Stimulated activated CD4-positive, alpha-beta T cell treated with anti-CD3 and anti-CD28 coated beads, Interleukin-15, amount 100 ng/mL, for 24 hours (primary cell): ENCODE measurements at regions not wholly inside any gene's neighbourhood (a gene's known extent, or its start where the extent isn't known, plus 50 kb on each side); places are given as distances from the start of the nearest gene placed in this dataset.
"Not testable (repeated sequence)": the region's sequence is repeated elsewhere in the genome, so short reads cannot be mapped to it uniquely, and the experiment has no call there.

Experiments used
- DNase-seq: peaks from one replicate; pipeline ENCODE4 v3.0.0-alpha.2; 2020

DNA sequence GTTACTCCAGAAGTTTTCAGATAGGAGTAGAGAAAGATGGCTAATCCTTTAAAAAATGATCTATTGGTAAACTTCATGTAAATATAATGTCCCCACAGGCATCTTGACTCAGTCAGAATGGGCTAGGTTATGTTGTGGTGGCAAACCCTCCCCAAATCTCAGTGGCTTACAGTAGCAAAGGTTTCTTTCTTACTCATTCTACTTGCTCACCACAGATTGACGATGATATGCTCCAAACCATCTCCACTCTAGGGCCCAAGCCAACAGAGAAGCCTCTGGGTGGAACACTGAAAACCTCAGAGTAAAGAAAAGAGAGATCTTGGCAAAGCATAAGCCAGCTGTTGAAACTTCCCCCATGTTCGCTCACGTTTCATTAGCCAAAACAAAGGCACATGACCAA, 146.4 kb downstream of the EMP1 start:
- peak; percentile 46 for DNase-seq

DNA sequence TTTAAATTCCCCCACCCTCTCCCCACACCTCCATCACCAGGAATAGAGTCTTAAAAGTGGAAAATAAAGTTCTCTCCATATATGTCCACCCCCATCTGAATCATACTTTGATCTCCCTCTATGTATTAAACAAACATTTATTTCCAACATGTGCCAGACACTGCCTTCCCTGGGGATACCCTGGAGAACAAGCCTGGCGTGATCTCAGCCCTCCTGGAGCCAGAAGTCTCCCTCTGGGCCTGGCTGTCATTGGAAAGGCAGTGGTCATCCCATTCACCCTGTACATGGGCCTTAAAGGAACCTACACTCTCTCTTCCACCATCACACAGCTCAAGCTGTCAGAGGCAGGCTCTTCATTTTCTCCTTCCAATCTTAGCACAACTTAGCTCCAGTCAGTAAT, 143.6 kb downstream of the EMP1 start:
- DNase-seq = no peak

DNA sequence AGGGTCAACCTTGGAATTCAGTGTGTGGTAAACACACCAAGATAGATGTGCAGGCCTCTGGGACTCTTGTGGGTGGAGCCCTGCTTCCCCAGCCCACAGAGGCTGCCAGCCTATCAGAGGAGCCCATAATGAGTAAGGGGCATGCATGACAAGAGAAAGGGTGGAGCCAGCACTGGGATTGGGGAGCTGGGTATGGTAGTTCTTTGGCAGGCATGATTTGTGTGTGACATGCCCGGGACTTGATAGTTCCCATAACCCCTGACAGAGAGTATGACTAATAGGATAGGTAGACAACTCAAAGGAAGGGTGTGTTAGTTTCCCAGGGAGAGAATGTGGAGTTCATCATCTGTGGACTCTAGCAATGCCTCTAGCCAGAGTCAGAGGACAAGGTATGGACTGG, 143.0 kb downstream of the EMP1 start:
- DNase-seq = no peak

DNA sequence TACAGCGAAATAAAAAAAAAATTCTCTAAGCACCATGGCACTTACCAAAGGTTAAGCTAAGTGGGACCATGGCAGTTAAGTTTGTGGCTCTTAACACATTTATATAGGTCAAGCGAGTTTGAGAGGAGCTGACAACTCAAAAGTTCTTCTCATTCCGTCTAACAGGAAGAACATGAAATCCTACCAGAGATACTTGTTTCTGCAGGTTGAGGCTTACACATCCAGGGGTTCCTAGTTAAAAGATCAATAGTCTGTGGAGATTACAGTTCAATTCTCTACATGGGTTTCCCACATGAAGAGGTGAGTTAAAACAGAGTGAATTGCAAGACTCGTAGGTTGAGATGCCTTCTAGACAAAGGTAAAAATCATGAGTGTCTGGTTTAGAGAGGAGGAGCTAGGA, 142.6 kb downstream of the EMP1 start:
- DNase-seq = no peak

DNA sequence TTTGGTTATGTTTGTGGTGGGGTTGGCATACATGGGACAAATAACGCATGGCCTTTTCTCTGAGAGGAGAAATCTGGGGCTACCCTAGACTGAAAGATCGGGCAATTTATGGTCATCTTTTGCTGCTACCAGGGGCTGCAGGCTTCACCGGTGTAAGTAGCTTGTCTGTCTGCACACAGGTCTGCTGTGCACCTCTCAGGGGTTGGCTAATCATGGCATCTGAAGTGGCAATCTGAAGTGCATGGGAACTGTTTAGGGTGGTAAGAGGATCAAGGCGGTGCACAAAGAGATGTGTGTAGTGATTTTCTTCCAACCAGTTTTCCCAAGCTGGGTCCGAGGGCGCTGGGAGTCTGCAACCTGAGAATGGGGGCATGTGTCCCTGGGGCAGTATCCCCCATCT, 141.3 kb downstream of the EMP1 start:
- DNase-seq = no peak

DNA sequence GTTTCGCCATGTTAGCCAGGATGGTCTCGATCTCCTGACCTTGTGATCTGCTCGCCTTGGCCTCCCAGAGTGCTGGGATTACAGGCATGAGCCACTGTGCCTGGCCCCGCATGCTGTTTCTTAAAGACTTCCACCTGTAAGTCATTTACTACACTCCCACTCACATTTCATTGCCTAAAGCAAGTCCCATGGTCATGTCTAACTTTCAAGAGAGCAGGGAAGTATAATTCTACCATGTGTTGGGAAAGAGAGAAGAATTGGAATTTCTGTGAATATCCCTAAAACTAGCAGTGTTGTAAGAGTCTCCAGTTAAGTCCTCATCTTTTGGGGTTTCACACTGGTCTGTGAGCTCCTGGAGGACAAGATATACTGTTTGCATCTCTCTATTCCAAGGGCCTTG, 139.7 kb downstream of the EMP1 start:
- DNase-seq = no peak

DNA sequence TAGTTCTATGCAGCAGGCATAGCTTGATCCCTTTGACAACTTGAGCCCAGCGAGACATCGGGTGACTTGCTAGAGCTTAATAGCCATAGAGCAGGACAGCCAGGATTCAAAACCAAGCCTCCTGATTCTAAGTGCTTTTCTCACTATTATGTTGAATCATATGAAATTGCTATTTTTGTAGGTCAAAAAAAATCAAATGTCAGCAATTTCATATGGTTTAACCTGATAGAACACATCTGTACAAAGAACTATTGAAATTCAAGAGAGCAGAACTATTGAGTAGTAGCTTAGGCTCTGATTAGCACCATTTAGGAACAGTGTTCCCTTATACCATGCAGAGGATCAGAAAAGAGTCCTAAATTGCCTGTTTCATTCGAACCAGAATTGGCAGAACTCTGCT, 132.0 kb downstream of the EMP1 start:
- DNase-seq = no peak

DNA sequence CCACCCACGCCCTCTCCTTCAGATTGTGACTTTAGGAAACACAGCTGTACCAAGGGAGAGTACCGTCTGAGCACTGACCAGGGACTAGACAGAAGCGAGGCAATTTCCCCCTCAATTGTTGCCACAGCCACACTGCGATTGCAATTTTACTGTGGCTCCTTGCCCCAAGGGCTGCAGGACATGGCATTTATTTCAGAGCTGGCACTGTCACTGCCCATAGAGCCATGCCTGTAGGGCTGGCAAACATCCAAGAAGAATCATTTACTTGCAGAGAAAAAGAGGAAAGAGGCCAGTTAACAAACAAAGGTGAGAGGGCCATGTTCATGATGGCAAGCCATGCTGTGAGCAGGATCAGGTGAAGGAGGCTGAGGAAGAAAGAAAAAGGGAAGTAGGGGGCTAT, 129.6 kb downstream of the EMP1 start:
- no peak for DNase-seq

DNA sequence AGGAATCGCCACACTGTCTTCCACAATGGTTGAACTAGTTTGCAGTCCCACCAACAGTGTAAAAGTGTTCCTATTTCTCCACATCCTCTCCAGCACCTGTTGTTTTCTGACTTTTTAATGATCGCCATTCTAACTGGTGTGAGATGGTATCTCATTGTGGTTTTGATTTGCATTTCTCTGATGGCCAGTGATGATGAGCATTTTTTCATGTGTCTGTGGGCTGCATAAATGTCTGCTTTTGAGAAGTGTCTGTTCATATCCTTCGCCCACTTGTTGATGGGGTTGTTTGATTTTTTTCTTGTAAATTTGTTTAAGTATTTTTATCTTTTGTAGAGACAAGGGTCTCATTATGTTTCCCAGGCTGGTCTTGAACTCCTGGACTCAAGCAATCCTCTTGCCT, 128.5 kb downstream of the EMP1 start:
- not testable (repeated sequence) for DNase-seq

DNA sequence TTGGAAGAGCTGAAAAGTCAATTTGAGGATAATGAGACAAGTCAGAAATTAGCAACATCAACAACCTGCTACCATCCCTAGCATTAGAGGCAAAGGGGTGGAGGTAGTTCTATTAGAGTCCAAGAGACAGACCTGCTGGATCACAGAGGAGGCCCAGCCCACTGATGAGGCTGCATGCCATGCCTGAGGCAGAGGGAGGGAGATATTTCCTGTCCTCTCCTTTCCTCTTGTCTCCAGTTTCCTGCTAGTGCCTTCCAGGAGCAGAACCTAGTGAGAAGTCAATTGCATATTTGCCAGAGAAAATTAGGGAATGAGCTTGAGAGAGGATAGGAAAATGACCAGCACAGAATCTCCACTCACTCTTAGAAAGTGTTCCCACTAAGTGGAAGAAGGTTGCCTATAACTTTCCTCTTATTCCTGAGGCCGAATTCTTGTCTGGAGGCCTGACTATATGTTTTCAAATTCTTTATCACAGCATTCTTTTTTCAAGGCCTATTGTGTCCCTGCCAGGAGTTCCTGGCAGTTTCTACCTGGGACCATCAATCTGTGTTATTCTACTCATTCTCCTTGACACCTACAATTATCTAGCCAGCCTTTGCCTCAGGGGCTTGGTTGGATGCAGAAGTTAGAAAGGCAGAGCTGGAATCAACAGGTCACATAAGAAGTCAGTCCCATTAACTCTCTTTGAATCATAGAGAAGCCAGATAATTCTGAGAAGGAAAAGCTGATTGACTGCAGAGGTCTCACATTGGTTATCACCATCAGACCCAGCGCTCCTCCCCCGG, 121.9 kb downstream of the EMP1 start:
- no peak for DNase-seq

DNA sequence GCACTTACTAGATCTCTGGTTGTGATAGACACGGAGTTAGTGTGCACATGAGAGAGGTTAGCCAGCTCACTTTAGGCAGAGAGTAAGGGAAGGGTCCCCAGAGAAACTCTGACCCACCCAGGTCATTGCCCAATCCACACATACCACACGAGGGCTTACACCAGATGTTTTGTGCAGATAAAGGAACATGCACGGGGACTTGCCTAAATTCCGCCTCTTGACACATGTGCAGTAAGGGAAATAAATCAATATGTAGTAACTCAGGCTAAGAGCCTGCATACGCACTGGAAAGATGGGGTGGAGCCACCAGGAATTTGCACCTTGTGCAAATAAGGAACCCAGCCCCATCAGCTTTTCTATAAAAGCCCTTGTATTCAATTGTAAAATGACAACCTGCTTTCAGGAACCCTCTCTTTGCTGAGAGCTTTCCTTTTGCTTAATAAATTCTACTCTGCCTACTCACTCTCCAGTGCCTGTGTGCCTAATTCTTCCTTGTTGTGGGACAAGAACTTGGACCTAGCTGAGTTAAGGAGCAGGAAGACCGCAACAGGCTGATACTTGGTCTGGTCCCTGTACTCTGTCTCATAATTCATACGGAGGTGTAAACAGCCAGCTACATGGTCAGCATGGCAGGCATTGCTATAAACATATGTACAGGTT, 120.2 kb downstream of the EMP1 start:
- no peak for DNase-seq

DNA sequence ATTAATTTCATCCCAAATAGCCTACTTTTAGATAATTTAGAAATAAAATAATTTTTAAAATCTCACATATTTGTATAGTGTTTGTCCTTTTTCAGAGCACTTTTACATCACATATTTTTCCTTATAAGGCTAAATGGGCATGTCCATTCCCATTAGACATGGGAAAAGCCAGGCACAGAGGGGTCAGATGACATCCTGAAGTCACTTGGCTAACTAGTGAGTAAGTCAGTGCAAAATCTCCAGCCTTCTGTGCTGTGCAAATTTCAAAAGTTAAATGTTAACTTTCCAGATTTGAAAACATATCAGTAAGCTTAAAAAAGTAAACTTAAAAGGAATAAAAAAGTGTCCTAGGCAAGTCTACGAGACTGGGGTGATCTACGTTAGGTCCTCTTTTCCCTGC, 117.4 kb downstream of the EMP1 start:
- no peak for DNase-seq

DNA sequence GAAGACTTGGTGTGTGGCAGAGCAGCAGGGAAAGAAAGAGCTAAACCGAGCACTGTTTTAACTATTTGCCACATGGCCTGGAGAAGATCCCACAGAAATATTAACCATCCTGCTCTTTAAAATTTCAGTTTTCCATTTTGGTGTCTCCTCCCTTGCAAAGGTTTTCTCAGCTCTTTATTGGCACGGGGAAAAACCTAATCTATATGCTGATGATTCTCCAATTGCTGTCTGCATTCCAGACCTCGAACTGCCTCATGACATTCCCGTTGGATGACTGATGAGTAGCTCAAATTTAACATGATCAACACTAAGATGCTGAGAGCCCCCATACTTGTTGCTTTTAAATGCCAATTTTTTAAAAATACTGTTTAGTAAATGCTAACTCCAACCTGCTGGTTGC, 115.0 kb downstream of the EMP1 start:
- no peak for DNase-seq

DNA sequence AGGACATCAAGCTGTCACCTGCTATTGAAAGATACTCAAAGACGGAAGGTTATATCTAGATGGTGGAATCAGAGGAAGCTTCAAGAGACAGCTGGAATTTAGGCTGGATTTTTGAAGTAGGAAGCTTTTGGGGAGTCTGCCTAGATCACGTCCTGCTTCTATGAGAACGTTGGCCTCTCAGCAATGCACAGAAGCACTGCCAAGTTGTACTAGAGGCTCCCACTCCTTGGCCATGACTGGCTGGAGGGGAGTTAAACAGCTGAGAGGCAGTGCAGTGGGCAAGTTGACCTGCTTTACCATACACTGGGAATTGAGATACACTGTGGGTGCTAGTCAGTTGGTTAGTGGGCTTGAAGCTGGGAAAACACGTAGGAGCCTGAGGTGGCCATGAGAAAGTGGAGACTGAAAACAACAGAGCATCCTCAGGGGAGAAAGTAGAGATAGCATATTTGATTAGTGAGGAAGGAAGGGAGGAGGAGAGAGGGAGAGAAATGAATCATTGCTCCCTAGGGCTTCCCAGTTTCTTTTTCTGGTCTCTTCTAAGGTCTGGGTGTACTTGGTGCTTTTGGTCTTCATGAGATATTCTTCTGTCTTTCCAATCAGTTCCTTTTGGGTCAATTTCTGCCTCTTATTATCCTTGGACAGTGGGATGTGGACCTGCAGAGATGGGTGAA, 110.8 kb downstream of the EMP1 start:
- no peak for DNase-seq

DNA sequence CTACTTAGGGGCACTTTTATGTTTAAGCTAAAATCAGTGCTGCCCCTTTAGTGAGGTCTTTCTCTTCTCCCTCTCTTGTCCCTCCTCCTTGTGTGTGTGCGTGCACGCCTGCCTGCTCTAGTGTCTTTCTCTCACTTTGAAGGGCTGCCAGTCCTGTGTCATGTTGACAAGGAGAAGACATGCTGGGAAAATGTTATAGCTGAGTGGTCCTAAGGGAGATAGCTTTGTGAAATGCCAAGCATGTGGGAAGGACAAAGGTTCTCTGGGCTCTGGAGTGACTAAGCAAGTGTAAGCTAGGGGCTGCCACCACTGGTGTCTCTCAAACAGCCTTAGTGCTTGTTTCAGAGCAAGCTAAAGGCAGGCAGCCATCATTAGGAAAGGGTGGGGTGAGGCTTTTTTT, 108.4 kb downstream of the EMP1 start:
- no peak for DNase-seq

DNA sequence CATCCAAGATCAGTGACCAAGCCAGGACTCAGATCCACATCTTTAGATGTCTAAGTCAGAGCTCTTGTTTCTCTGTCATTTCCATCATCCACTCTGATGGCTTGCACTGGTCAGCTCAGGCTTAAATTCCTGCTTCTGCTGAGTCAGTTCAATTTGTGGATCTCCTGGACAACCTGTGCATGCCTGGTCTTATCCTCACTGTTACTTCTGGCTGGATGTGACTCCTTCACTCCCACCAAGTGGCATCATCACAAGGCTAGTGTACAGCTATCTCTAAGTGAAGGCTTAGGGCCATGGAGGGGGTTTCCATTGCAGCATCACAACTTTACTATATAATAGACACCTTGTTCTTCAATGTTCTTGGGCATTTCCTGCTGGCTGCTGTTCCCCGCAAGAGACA, 102.9 kb downstream of the EMP1 start:
- DNase-seq = no peak

DNA sequence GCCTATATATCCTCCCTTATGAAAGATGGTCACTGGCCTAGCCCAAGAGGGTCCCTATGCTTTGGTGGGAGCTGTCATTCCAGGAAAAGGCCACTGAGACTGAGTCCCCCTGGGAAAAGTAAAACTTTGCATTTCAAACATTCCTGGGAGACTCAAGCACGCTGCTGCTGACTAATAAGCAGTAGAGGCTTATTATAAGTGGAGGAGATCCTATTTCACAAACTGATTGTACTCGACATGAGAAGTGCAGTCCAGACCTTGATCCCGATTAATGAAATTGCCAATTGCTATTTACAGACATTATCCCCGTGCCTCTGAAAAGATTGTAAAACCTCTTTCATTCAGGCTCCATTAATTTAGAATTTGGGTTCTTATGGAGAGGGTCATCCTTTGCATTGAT, 96.6 kb downstream of the EMP1 start:
- no peak for DNase-seq

DNA sequence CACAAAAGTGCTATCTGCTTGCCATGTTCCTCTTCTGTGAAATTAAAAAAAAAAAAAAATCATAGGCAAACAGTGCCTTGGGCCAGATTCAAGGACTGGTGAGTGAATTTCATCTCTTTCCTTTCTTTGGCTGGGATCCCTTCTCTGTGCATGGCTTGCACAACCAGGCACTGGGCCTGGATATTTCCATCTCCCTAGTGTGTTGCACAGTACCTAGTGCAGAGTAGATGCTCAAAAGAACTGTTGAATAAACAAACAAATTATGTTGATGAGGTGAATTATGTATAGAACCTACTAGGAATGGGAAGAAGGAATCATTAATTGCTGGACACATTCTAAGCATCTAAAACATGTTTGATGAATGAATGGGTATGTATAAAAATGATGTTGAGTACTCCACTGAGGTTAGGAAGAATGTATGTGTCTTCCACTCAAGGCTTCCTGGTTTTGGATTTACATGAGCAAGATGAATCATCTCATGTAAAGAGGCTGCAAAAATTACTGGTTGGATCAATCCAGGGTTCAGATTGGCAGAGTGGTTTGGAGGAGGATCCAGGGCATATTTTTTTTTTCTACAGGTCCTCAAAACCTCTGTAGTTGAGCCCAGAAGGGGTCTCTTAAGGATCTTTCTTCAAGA, 93.2 kb downstream of the EMP1 start:
- no peak for DNase-seq

DNA sequence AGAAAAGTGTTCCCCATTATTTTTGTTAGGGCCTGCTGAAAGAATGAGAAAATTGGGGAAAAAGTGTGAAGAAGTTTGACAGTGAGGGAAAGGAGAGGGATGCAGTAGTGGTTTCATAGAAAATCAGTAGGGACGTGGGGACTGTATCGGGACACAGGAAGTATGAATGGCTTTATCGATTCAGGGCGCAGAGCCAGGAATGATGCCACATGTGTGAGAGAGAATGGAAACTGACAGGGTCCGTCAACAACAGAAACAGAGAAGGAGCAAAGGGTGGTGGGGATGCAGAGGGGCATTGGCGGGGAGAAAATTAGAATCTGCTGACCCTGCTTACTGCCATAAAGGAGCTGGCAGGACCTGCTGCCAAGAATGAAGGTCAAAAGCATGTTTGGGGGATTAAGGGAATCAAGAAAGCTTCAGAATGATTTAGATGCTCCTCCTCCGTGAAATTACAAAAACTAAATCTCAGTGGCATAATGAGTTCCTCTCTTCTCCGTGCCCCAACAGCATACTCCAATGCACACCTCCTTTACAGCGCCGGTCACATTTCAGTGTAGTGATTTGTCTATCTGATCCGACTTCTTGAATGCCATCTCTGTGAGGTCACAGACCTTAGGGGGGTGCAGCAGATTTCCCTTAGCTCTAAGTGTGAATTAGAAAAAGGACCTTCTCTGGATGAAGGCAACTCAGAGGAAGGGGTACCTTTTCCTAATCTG, 92.6 kb downstream of the EMP1 start:
- no peak for DNase-seq

DNA sequence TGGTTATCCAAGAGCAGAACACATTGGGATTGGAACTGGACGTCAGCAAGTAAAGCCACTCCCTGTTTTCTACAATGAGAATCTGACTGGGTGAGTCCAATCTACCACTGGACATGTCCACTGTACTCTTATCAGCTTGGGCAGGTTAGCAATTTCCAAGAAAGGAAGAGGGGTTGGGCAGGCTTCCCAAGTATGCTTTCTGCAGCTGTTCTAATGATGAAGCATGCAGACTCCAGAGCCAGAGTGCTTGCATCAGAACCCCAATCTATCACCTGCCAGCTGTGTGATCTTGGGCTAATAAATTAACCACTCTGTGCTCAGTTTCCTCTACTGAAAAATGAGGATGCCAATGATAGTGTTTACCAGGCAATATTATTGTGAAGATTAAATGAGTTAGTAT, 92.0 kb downstream of the EMP1 start:
- no peak for DNase-seq

DNA sequence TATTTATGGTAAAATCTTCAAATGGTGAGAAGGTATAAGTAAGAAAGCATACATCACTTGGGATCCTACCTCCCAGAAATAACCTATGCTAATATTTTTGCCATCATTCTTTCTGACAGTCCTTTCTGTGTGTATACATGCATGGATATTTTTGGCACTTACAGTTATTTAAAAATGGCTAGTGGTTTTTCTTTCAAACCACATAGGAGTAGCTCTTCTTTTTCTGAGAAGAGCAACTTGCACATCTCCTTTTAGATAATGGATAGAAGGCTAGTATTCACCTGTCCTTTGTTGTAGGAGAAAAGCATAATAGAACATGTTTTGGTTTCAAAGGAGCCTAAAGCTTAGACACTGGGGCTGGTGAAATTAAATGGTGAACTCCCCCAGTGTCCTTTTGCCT, 87.3 kb downstream of the EMP1 start:
- no peak for DNase-seq

DNA sequence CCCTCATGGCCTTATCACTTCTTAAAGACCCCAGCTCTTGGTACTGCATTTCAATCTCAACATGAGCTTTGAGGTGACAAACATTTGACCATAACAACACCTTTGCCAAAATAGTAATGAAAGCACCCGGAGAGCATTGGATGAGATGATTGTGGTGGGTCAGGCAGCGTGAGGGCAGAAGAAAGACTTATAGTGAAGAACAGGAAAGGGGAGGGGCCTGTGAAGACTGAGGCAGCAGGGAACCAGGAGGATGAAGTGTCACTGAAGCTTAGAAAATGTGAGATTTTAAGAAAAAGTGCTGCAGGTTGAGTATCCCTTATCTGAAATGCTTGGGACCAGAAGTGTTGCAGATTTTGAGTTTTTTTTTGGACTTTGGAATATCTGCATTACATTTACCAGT, 86.3 kb downstream of the EMP1 start:
- no peak for DNase-seq

DNA sequence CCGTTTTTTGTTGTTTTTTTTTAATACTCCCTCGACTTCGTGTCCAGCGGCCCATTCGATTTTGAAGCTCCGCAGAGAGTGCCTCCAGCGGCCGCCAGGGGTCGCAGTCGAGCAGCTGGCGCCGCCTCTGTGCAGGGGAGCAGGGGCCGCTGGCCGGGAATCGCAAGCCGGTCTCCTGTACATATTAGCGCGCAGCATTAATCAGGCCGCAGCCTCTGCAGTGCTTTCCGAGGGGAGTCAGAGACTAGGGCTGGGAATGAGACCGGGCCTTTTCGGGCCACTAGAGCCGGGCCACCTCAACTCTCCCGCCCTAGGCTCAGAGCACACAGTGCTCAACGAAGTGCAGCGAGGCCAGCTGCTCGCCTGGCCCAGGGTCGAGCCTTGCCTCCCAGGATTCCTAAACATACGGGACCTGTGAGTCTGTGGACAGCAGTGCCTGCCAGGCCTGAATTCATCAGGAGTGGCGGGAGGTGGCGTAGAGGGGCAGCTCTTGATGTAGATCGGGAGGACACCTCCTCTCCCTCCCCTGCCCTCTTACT, 81.8 kb downstream of the EMP1 start:
- peak; percentile 73 for DNase-seq
